ENCODE measurements at regions not wholly inside any gene's neighbourhood (a gene's known extent, or its start where the extent isn't known, plus 50 kb on each side); places are given as distances from the start of the nearest gene placed in this dataset.

DNA sequence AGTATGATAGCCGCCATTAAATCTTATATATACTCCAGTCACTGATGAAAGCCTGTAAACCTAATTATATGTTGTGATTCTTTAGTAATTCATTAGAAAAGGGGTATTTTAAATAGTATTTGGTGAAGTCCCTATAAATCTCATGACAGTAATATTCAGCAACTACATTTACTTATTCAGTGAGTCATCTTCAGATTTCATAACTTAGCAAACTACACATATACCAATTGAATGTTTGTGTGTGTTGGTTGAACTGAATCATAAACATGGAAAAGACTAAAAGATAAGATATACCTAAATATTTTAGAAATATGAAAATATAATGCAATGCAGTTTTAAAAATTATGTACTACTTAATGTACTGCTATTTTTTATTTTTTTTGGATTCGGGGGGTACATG is 1050.4 kb downstream of the MAT2B start:
- Histone ChIP-seq H3K36me3 (replicated peaks in 1 of 2; ENCODE audit: insufficient read depth in 1 of 2, low read depth in 2 of 2) (no peaks in the 10 kb centered on the region), H3K27me3 (no peaks in the 10 kb centered on the region), H3K4me3 (no peak overlapping the region), H3K9me3 (no peaks in the 10 kb centered on the region), H3K27ac (no peak overlapping the region), H3K4me1 (no peaks in the 10 kb centered on the region)
- WGBS, 2 donors: 68 to 75% methylated on average over 2 of the region's 2 CpGs
- intact Hi-C loops (cut with DNase I): no loop called here
- DNase-seq (no peak), ATAC-seq (no peak)
- TF ChIP-seq POLR2A (IDR thresholded peaks at IDR 0.05): no peak
- TF ChIP-seq, protein P1, sequence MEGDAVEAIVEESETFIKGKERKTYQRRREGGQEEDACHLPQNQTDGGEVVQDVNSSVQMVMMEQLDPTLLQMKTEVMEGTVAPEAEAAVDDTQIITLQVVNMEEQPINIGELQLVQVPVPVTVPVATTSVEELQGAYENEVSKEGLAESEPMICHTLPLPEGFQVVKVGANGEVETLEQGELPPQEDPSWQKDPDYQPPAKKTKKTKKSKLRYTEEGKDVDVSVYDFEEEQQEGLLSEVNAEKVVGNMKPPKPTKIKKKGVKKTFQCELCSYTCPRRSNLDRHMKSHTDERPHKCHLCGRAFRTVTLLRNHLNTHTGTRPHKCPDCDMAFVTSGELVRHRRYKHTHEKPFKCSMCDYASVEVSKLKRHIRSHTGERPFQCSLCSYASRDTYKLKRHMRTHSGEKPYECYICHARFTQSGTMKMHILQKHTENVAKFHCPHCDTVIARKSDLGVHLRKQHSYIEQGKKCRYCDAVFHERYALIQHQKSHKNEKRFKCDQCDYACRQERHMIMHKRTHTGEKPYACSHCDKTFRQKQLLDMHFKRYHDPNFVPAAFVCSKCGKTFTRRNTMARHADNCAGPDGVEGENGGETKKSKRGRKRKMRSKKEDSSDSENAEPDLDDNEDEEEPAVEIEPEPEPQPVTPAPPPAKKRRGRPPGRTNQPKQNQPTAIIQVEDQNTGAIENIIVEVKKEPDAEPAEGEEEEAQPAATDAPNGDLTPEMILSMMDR (IDR thresholded peaks at IDR 0.05): no peak

DNA sequence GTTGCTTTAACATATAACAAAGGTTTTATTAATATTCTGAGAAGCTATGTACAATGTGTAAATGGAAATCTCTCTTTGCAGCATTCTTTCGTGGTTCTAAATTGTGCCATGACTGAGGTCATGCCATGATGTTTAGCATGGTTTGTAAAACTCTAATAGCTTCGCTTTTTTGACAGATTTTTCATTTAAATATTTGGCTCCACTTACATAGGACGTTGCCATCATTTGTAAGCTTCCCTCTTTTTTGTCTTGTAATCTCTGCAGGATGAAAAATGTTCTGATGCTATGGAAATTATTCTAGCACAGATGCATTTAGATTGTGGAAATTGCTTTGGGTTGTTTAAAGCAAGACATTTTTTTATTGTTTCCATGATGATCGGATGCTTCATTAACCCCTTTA is 1054.8 kb downstream of the MAT2B start:
- no peak overlapping the region for H3K4me3 ChIP-seq
- no peak overlapping the region for H3K27ac ChIP-seq
- no peaks in the 10 kb centered on the region for H3K27me3 ChIP-seq
- H3K36me3 ChIP-seq (replicated peaks in 1 of 2; ENCODE audit: insufficient read depth in 1 of 2, low read depth in 2 of 2): no peaks in the 10 kb centered on the region
- intact Hi-C loops (cut with DNase I): no loop called here
- no peak for DNase-seq
- ATAC-seq: no peak
- WGBS, 2 donors: 39 to 46% methylated on average over 4 of the region's 4 CpGs
- H3K4me1 ChIP-seq: no peaks in the 10 kb centered on the region
- TF ChIP-seq, protein P1 (IDR thresholded peaks at IDR 0.05): no peak
- TF ChIP-seq POLR2A (IDR thresholded peaks at IDR 0.05): no peak
- no peaks in the 10 kb centered on the region for H3K9me3 ChIP-seq

DNA sequence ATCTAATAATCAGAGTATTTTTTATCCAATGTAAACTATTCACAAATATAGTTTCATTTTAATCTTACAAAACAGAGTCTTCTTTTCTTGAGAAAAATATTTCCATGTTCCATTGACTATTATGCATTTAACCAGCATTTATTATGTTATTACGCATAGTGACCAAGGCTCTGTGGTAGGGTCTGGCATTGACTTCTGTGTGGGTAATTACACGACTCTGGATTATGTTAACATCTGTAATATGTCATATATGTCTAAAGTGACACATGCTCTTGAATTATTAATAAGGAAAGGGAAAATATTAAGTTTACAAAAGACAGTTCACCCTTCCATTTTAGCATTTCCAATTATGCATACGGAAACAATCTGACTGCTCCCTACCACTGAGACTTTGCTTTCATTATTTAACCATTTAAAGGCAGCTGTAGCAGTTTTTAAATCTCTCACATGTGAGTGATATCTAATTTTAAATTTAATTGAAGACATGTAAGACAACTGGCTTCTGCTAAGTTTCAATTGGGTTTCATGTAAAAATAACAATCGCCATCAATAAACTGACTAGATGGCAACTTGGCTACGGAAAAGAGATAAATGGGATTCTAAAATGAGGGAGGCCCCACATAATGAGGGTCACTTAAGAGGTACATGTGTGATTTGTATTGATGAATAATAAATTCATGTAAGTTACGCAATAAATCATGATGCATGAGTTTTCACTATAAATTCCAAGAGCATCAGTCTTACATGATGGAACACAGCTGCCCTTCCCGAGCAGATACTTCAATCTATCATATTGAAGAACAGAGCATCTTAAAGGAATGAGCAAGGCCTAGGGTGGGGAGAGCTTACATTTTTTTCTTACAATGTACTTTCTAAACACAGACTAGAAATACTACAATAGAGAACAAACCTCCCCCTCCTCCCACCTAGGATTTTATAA is 1056.8 kb downstream of the MAT2B start:
- intact Hi-C loops (cut with DNase I): no loop called here
- TF ChIP-seq, protein P1 (IDR thresholded peaks at IDR 0.05): no peak
- TF ChIP-seq POLR2A (IDR thresholded peaks at IDR 0.05): no peak
- Histone ChIP-seq H3K9me3 (no peaks in the 10 kb centered on the region), H3K27ac (no peak overlapping the region), H3K4me1 (no peaks in the 10 kb centered on the region), H3K36me3 (replicated peaks in 1 of 2; ENCODE audit: insufficient read depth in 1 of 2, low read depth in 2 of 2) (no peaks in the 10 kb centered on the region), H3K4me3 (no peak overlapping the region), H3K27me3 (no peaks in the 10 kb centered on the region)
- no peak for ATAC-seq
- 52 to 61% methylated on average over 7 of the region's 7 CpGs for WGBS, 2 donors
- DNase-seq: no peak

DNA sequence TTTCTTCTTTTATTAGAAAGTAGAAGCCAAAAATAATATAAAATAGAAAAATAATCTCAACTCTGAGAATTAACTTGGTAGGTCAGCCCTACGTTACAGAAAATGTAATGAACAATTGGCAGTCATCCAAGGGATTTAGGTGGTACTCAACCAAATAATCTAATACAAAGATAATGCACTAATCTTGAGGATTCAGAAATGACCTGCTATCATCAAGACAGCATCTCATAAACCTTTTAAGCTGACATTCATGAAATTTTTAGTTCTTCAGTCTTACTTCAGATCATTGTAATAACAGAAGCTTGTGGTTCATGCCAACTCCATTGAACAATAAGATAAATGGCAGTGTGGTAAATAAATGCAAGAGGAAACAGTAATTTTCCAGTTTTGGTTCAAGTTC is 1058.0 kb downstream of the MAT2B start:
- H3K4me3 ChIP-seq: no peak overlapping the region
- H3K9me3 ChIP-seq: no peaks in the 10 kb centered on the region
- H3K27me3 ChIP-seq: no peaks in the 10 kb centered on the region
- H3K36me3 ChIP-seq (replicated peaks in 1 of 2; ENCODE audit: insufficient read depth in 1 of 2, low read depth in 2 of 2): no peaks in the 10 kb centered on the region
- no peak overlapping the region for H3K27ac ChIP-seq
- ATAC-seq (no peak), DNase-seq (no peak)
- 43 to 50% methylated on average over 1 of the region's 1 CpG for WGBS, 2 donors
- TF ChIP-seq, protein P1 (IDR thresholded peaks at IDR 0.05): no peak
- no peak for TF ChIP-seq POLR2A (IDR thresholded peaks at IDR 0.05)
- H3K4me1 ChIP-seq: no peaks in the 10 kb centered on the region
- intact Hi-C loops (cut with DNase I): no loop called here

DNA sequence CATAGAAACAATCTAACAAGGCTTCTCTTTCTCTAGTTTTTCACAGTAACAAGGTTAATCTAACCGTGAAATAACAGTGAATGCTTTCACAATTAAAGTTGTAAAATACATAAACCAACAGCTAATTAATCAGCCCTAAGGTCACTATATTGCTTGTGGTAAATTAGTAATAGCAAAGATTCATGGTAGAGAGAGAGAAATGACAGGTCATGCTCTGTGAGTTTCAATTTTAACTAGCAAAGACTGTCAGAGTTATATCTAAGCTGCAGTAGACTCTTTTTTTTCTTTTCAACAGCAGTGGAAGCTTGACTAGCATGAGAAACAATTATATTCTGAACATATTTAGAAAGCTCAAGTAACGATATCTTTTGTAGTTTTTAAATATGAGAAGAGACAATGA is 1068.0 kb downstream of the MAT2B start:
- no peak for ATAC-seq

More for the DNA sequence above, 1068.0 kb downstream of the MAT2B start:
- H3K4me3 ChIP-seq: no peak overlapping the region
- H3K27me3 ChIP-seq: no peaks in the 10 kb centered on the region
- no peaks in the 10 kb centered on the region for H3K36me3 ChIP-seq (replicated peaks in 1 of 2; ENCODE audit: insufficient read depth in 1 of 2, low read depth in 2 of 2)
- TF ChIP-seq, protein P1 (IDR thresholded peaks at IDR 0.05): no peak
- no peaks in the 10 kb centered on the region for H3K9me3 ChIP-seq
- DNase-seq: no peak
- 22 to 25% methylated on average over 2 of the region's 2 CpGs for WGBS, 2 donors
- no peak overlapping the region for H3K27ac ChIP-seq
- H3K4me1 ChIP-seq: no peaks in the 10 kb centered on the region
- intact Hi-C loops (cut with DNase I): no loop called here
